ENCODE measurements at regions not wholly inside any gene's neighbourhood (a gene's known extent, or its start where the extent isn't known, plus 50 kb on each side); places are given as distances from the start of the nearest gene placed in this dataset.

- DNase-seq: peak; percentile 71
Observed at GRCh38 chr6:170176898-170177771, 113.7 kb downstream of the DLL1 start.

GRCh38 chr6:170176136-170176897, 114.6 kb downstream of the DLL1 start:
- DNase-seq: no peak

GRCh38 chr6:170175644-170176135, 115.2 kb downstream of the DLL1 start:
- no peak for DNase-seq

GRCh38 chr6:170174771-170175643, 115.9 kb downstream of the DLL1 start:
- no peak for DNase-seq

GRCh38 chr6:170174124-170174770, 116.6 kb downstream of the DLL1 start:
- no peak for DNase-seq

GRCh38 chr6:170173335-170173881, 117.5 kb downstream of the DLL1 start:
- DNase-seq: no peak

- DNase-seq: no peak
Observed at GRCh38 chr6:170172825-170173256, 118.0 kb downstream of the DLL1 start.

GRCh38 chr6:170172392-170172791, 118.5 kb downstream of the DLL1 start:
- no peak for DNase-seq

- no peak for DNase-seq
Observed at GRCh38 chr6:170167657-170168159, 123.2 kb downstream of the DLL1 start.

- DNase-seq: no peak
Observed at GRCh38 chr6:170166511-170167122, 124.3 kb downstream of the DLL1 start.

GRCh38 chr6:170165471-170166117, 125.3 kb downstream of the DLL1 start:
- DNase-seq: no peak

- no peak for DNase-seq
Observed at GRCh38 chr6:170165085-170165470, 125.8 kb downstream of the DLL1 start.

GRCh38 chr6:170164271-170164900, 126.5 kb downstream of the DLL1 start:
- no peak for DNase-seq

GRCh38 chr6:170163405-170164170, 127.3 kb downstream of the DLL1 start:
- no peak for DNase-seq

GRCh38 chr6:170162775-170163404, 128.0 kb downstream of the DLL1 start:
- DNase-seq: no peak

- DNase-seq: no peak
Observed at GRCh38 chr6:170162011-170162774, 128.7 kb downstream of the DLL1 start.

GRCh38 chr6:170160628-170161611, 130.0 kb downstream of the DLL1 start:
- DNase-seq: no peak

Data from activated effector memory CD4-positive, alpha-beta T cell treated with anti-CD3 and anti-CD28 coated beads, Interleukin-2, amount 50 U/mL, for 16 hours (primary cell).